Choroid plexus epithelial cell (primary cell): ENCODE measurements at regions not wholly inside any gene's neighbourhood (a gene's known extent, or its start where the extent isn't known, plus 50 kb on each side); places are given as distances from the start of the nearest gene placed in this dataset.

Experiments used
- DNase-seq: peaks from one replicate; pipeline ENCODE4 v3.0.0-alpha.2; 2010; ENCODE audit warnings: low read depth
- H3K4me3 ChIP-seq: 2 replicates; pipeline ENCODE4 v1.5.1; 2011; ENCODE audit warnings: low read depth, mild to moderate bottlenecking, control low read depth, low read length, moderate library complexity
- TF ChIP-seq, protein P1 (sequence below): conservative IDR thresholded peaks from 2 replicates; pipeline ENCODE4 v1.5.1; 2011; ENCODE audit warnings: low read depth, mild to moderate bottlenecking, control low read depth, inconsistent platforms, low read length, moderate library complexity

DNA sequence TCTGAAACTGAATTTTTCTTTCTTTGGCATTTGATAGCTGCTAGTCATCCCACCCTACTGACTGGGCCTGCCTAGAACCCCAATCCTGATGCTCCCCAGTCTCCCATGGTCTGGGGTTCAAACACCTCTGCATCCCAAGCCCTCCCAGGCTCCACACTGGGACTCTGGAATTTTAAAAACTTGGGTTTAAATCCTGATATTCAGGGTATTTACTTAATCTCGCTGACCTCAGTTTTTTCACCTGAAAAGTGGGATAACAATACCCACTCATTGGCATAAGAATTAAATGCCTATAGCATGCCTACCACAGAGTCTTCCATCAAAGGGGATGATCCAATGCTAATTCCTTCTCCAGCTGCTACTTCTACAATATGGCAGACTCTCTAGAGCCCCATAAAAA, 264.4 kb downstream of the NPIPA8 start:
- no peak overlapping the region for H3K4me3 ChIP-seq
- DNase-seq, result no peak
- TF ChIP-seq, protein P1, sequence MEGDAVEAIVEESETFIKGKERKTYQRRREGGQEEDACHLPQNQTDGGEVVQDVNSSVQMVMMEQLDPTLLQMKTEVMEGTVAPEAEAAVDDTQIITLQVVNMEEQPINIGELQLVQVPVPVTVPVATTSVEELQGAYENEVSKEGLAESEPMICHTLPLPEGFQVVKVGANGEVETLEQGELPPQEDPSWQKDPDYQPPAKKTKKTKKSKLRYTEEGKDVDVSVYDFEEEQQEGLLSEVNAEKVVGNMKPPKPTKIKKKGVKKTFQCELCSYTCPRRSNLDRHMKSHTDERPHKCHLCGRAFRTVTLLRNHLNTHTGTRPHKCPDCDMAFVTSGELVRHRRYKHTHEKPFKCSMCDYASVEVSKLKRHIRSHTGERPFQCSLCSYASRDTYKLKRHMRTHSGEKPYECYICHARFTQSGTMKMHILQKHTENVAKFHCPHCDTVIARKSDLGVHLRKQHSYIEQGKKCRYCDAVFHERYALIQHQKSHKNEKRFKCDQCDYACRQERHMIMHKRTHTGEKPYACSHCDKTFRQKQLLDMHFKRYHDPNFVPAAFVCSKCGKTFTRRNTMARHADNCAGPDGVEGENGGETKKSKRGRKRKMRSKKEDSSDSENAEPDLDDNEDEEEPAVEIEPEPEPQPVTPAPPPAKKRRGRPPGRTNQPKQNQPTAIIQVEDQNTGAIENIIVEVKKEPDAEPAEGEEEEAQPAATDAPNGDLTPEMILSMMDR, result no peak

DNA sequence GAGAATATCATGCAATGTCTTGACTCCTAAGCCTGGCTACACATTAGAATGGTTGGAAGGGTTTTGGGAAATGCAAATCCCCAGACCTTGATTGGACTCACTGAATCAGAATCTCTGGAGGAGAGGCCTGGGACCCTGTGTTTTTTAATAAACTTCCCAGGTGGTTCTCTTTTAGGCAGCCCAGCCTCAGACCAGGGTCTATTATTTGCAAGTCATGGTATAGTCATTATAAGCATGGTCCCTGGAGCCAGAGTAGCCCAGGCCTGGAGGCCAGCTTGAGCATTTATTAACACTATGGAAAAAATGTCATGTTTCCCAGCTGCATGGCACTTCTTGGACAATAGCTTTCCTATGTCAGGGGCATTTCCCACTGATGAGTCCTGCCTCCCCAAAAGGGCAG, 266.9 kb downstream of the NPIPA8 start:
- no peak overlapping the region for H3K4me3 ChIP-seq
- TF ChIP-seq, protein P1, result no peak
- no peak for DNase-seq

DNA sequence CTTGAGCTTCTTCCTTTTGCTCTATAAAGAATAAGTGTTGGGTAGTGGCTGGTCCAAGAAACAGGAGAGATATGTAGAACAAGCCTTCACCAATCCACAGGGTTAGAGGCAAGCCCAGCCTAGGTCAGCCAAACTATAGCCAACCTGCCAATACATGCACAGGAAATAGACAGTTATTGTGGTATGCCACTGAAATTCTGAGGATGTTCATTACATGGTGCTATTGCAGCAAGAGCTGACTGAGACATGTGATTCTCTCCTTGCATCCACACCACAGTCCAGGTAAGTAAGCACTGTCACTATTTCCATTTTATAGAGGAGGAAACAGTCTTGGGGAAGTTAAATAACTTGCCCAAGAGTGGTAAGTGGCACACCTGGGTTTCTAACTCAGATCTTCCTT, 268.1 kb downstream of the NPIPA8 start:
- TF ChIP-seq, protein P1, result no peak
- DNase-seq, result no peak
- H3K4me3 ChIP-seq, result no peak overlapping the region

DNA sequence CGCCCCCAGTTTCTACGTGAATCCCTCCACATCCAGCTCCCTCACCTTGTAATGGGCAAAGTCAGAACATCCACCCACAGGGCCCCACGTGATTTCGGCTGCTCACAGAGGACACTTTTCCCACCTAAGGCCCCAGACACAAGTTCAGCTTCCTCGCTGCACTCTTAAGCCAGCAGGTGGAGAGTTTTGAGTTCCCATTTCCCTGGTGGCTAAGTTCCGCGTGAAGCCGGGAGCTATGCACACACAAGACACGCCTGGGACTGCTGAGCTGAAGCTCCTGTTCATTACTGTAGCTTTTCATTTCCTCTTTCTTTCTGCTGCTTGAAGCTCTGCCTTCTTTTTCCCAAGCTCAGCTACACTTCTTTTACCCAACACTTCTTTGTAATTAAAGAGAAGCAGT, 273.8 kb downstream of the NPIPA8 start:
- TF ChIP-seq, protein P1, result no peak
- H3K4me3 ChIP-seq, result no peak overlapping the region
- DNase-seq, result no peak

DNA sequence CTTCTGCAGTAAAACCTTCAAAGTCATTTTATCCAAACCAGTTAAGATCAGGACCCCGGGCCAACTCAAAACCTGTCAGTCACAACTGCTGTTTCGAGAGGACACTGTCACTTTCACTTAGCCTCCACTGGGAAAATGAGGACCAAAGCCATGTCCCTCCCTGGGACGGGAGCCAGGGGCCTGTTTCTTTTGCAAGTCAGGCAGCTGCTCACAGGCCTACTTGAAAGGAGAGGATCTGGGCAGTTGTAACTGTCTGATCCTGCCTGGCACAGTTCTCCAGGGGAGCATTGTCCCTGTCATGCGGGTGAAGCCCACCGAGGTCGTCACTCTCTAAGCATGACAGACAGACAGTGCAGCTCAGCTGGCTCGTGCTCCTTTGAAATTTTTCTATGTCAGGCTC, 276.2 kb downstream of the NPIPA8 start:
- DNase-seq, result no peak
- H3K4me3 ChIP-seq, result no peak overlapping the region
- TF ChIP-seq, protein P1, result no peak

DNA sequence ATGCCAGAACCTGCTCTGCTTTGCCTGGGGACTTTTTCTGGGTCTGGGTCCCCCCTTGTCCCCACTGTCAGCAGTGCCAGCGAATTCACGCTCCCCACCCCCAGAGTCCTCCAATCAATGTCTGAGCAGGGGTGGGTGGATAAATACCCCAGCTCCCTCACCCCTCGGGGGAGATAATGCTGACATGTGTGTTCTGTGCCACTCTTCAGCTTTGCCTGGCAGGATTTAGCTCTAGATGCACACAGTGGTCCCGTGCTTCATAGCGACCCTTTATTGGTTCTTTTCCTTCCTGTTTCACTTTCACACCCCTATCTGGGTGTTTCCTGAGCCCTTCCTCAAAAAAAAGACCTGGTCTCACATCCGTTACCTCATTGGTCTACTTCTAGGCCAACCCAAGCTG, 277.0 kb downstream of the NPIPA8 start:
- no peak overlapping the region for H3K4me3 ChIP-seq
- no peak for DNase-seq
- TF ChIP-seq, protein P1, result no peak

DNA sequence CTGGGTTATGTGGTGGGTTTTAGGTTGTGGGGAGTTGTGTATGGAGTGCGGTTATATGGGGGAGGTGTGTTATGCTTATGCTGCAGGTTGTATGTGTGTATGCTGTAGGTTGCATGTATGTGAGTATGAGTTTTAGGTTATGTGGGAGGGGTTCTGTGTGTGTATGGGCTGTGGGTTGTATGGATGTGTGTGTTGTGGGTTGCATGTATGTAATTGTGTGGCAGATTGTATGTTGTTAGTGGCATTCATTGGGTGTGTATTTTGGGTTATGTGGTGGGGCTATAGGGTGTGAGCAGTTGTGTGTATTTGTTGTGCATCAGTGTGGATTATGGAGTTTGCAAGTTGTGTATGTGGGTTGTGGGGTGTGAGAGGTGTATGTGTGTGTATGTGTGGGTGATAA, 277.4 kb downstream of the NPIPA8 start:
- no peak for DNase-seq
- TF ChIP-seq, protein P1, result no peak
- H3K4me3 ChIP-seq, result no peak overlapping the region
